ENCODE measurements at regions not wholly inside any gene's neighbourhood (a gene's known extent, or its start where the extent isn't known, plus 50 kb on each side); places are given as distances from the start of the nearest gene placed in this dataset.

DNA sequence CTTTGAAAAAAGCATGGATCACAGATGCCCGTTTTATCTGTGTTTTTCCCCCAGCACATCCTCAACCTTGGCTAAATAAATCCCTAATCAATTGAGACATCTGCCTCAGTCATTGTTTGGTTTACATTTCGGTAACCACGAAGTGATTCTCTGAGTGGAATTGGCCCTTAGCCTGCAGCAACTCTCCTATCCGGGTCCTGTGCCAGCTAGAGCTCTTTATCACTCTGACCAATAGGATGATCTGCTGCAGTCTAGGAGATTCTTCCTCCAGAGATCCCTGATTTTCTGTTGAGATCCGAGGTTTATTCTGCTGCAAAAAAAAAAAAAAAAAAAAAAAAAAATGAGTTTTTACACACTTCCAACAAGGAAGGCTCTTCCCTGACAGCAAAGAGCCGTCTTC is 137.3 kb downstream of the KCNA4 start:
- no peak overlapping the region for H3K27ac ChIP-seq (ENCODE audit: low read depth in 2 of 2, low read length in 1 of 2)
- no peaks in the 10 kb centered on the region for H3K9me3 ChIP-seq (ENCODE audit: control insufficient read depth in 2 of 2, insufficient read depth in 1 of 2, low read depth in 1 of 2, low read length in 1 of 2)
- no peaks in the 10 kb centered on the region for H3K4me1 ChIP-seq (ENCODE audit: control insufficient read depth in 2 of 2, insufficient read depth in 2 of 2, low read length in 1 of 2)
- 60% methylated on average over 6 of the region's 6 CpGs for WGBS, 2 donors
- no peak overlapping the region for H3K4me3 ChIP-seq (ENCODE audit: low read depth in 1 of 2, low read length in 2 of 2)
- no peaks in the 10 kb centered on the region for H3K27me3 ChIP-seq (ENCODE audit: control insufficient read depth in 1 of 2, insufficient read depth in 2 of 2, low read length in 2 of 2)
- H3K36me3 ChIP-seq (ENCODE audit: control insufficient read depth in 2 of 2, insufficient read depth in 2 of 2, low read length in 1 of 2) = no peaks in the 10 kb centered on the region

DNA sequence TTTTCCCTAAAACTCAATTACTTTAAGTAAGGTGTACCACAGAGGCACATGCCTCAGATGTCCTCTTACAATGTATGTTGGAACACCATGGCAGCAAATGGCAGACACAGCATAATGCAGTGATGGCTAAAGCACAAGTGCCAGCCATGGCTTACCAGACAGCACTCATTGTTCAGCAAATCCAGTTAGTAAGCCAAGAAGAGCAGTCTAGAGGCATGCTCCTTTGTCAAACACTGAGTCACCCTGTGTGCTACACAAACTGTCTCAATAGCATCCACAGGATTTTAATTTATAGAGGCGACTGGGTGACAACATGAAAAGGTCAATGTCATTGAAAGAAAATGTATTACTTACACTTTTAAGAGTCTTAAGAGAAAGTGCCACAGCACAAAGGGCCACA is 140.6 kb downstream of the KCNA4 start:
- WGBS, 2 donors = 39 to 77% methylated on average over 1 of the region's 1 CpG
- no peaks in the 10 kb centered on the region for H3K27me3 ChIP-seq (ENCODE audit: control insufficient read depth in 1 of 2, insufficient read depth in 2 of 2, low read length in 2 of 2)
- no peaks in the 10 kb centered on the region for H3K4me1 ChIP-seq (ENCODE audit: control insufficient read depth in 2 of 2, insufficient read depth in 2 of 2, low read length in 1 of 2)
- no peak overlapping the region for H3K27ac ChIP-seq (ENCODE audit: low read depth in 2 of 2, low read length in 1 of 2)
- H3K36me3 ChIP-seq (ENCODE audit: control insufficient read depth in 2 of 2, insufficient read depth in 2 of 2, low read length in 1 of 2) = no peaks in the 10 kb centered on the region
- no peak overlapping the region for H3K4me3 ChIP-seq (ENCODE audit: low read depth in 1 of 2, low read length in 2 of 2)
- H3K9me3 ChIP-seq (ENCODE audit: control insufficient read depth in 2 of 2, insufficient read depth in 1 of 2, low read depth in 1 of 2, low read length in 1 of 2) = no peaks in the 10 kb centered on the region

DNA sequence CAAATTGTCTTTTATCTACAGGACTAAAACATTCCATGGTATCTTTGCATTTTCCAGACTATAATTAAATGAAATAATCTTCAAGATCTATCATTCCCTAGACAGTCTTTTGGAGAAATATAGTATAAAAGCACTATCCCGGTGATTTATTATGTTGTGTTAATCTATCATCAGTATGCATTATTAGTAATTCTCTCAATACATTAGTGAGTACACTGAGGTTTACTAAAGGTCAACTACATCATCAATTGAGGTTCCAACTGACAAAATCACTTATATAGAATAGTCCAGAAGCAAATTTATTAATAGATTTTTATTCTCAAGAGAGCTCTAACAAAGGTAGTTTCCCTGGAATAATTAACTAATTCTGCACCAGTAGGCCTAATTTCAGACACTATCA is 169.6 kb downstream of the KCNA4 start:
- H3K27me3 ChIP-seq (ENCODE audit: control insufficient read depth in 1 of 2, insufficient read depth in 2 of 2, low read length in 2 of 2) = no peaks in the 10 kb centered on the region
- H3K4me1 ChIP-seq (ENCODE audit: control insufficient read depth in 2 of 2, insufficient read depth in 2 of 2, low read length in 1 of 2) = no peaks in the 10 kb centered on the region
- no peaks in the 10 kb centered on the region for H3K36me3 ChIP-seq (ENCODE audit: control insufficient read depth in 2 of 2, insufficient read depth in 2 of 2, low read length in 1 of 2)
- WGBS, 2 donors = 86 to 94% methylated on average over 1 of the region's 1 CpG
- no peak overlapping the region for H3K27ac ChIP-seq (ENCODE audit: low read depth in 2 of 2, low read length in 1 of 2)
- no peak overlapping the region for H3K4me3 ChIP-seq (ENCODE audit: low read depth in 1 of 2, low read length in 2 of 2)
- H3K9me3 ChIP-seq (ENCODE audit: control insufficient read depth in 2 of 2, insufficient read depth in 1 of 2, low read depth in 1 of 2, low read length in 1 of 2) = no peaks in the 10 kb centered on the region

DNA sequence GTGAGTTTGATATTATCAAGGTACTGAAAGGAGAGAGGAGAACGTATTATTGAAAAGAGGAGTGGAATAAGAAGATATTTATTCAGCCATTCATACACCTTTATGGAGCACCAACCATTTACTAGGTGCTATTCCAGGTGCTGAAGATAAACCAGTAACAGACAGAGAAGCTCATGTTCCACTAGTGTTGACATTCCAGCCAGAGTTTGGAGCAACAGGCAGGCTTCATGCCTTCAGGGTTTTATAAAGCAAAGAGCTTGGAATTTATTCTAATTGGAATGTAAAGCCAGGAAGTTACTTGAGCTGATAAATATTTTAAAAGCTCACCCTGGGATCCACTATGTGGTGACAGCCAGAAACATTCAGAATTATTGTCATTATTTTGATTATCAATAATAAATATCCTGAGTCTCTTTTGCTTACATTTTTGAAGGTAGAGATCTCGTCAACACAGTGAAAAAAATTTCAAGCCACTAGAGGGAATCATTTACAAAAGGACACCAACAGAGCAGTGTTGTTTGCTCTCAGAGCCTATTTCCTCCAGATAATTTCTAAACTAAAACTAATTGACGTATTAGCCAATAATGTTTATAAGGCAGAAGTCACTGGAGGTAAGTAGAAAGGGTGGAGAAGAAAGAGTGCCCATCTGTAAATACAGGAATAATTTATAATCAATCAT is 172.0 kb downstream of the KCNA4 start:
- Histone ChIP-seq H3K9me3 (ENCODE audit: control insufficient read depth in 2 of 2, insufficient read depth in 1 of 2, low read depth in 1 of 2, low read length in 1 of 2) (no peaks in the 10 kb centered on the region), H3K27ac (ENCODE audit: low read depth in 2 of 2, low read length in 1 of 2) (no peak overlapping the region), H3K4me3 (ENCODE audit: low read depth in 1 of 2, low read length in 2 of 2) (no peak overlapping the region), H3K27me3 (ENCODE audit: control insufficient read depth in 1 of 2, insufficient read depth in 2 of 2, low read length in 2 of 2) (no peaks in the 10 kb centered on the region), H3K36me3 (ENCODE audit: control insufficient read depth in 2 of 2, insufficient read depth in 2 of 2, low read length in 1 of 2) (no peaks in the 10 kb centered on the region), H3K4me1 (ENCODE audit: control insufficient read depth in 2 of 2, insufficient read depth in 2 of 2, low read length in 1 of 2) (no peaks in the 10 kb centered on the region)
- WGBS, 2 donors = 41 to 44% methylated on average over 3 of the region's 3 CpGs

DNA sequence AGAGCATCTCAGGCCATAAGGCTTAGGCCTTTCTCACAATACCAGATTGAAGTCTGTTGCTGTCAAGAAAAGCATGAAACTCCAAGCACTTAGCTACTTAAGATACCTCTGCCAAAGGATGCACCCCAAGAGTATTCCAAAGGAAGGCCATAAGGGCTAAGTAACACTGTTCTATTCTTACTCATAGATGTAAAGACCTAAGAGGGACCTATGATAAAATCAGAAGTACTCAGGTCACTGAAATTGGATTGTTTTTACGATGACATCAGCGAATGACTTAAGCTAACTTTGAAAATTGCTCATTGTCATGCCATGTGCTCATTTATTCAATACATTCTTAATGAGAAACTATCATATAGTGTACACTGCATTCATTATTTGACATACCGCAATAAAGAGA is 172.8 kb downstream of the KCNA4 start:
- Histone ChIP-seq H3K4me1 (ENCODE audit: control insufficient read depth in 2 of 2, insufficient read depth in 2 of 2, low read length in 1 of 2) (no peaks in the 10 kb centered on the region), H3K36me3 (ENCODE audit: control insufficient read depth in 2 of 2, insufficient read depth in 2 of 2, low read length in 1 of 2) (no peaks in the 10 kb centered on the region), H3K27ac (ENCODE audit: low read depth in 2 of 2, low read length in 1 of 2) (no peak overlapping the region), H3K9me3 (ENCODE audit: control insufficient read depth in 2 of 2, insufficient read depth in 1 of 2, low read depth in 1 of 2, low read length in 1 of 2) (no peaks in the 10 kb centered on the region), H3K27me3 (ENCODE audit: control insufficient read depth in 1 of 2, insufficient read depth in 2 of 2, low read length in 2 of 2) (no peaks in the 10 kb centered on the region), H3K4me3 (ENCODE audit: low read depth in 1 of 2, low read length in 2 of 2) (no peak overlapping the region)
- 81 to 86% methylated on average over 3 of the region's 3 CpGs for WGBS, 2 donors

DNA sequence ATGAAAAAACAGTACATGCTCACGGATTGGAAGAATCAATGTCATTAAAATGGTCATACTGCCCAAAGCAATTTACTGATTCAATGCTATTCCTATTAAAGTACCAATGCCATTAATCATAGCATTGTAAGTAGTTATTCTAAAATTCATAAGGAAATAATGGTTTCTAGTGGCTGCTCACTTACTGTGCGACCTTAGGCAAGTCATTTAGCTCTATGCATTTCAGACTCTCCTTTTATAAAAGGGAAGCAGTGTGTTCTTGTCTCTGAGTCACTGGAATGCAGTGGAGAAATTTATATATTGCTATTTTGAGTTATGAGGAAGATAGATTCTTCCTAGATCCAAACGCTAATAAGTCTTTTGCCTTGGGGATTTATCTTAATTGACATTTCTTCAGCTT is 174.8 kb downstream of the KCNA4 start:
- Histone ChIP-seq H3K9me3 (ENCODE audit: control insufficient read depth in 2 of 2, insufficient read depth in 1 of 2, low read depth in 1 of 2, low read length in 1 of 2) (no peaks in the 10 kb centered on the region), H3K27ac (ENCODE audit: low read depth in 2 of 2, low read length in 1 of 2) (no peak overlapping the region), H3K4me3 (ENCODE audit: low read depth in 1 of 2, low read length in 2 of 2) (no peak overlapping the region), H3K36me3 (ENCODE audit: control insufficient read depth in 2 of 2, insufficient read depth in 2 of 2, low read length in 1 of 2) (no peaks in the 10 kb centered on the region), H3K4me1 (ENCODE audit: control insufficient read depth in 2 of 2, insufficient read depth in 2 of 2, low read length in 1 of 2) (no peaks in the 10 kb centered on the region), H3K27me3 (ENCODE audit: control insufficient read depth in 1 of 2, insufficient read depth in 2 of 2, low read length in 2 of 2) (no peaks in the 10 kb centered on the region)
- 75 to 76% methylated on average over 3 of the region's 3 CpGs for WGBS, 2 donors

DNA sequence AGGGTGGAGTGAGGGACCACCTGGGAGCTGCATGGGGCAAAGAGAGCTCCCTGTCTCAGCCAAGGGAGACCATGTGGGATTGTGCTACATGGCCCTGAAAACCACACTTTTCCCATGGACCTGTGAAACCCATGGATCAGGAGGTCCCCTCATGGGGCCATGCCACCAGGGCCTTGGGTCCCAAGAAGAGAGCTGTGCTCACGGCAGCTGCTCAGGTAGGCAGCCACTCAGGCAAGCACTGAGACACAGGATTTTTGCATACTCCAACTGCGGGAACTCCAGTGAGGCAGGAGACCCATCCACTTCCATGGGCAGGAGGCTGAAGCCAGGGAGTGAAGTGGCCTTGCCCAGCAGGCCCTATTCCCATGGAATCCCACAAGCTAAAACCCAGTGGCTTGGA is 190.0 kb downstream of the KCNA4 start:
- Histone ChIP-seq H3K9me3 (ENCODE audit: control insufficient read depth in 2 of 2, insufficient read depth in 1 of 2, low read depth in 1 of 2, low read length in 1 of 2) (peaks cover 2 to 3% of the 10 kb centered on the region in 2 donors), H3K27me3 (ENCODE audit: control insufficient read depth in 1 of 2, insufficient read depth in 2 of 2, low read length in 2 of 2) (no peaks in the 10 kb centered on the region), H3K4me1 (ENCODE audit: control insufficient read depth in 2 of 2, insufficient read depth in 2 of 2, low read length in 1 of 2) (no peaks in the 10 kb centered on the region), H3K4me3 (ENCODE audit: low read depth in 1 of 2, low read length in 2 of 2) (no peak overlapping the region), H3K36me3 (ENCODE audit: control insufficient read depth in 2 of 2, insufficient read depth in 2 of 2, low read length in 1 of 2) (no peaks in the 10 kb centered on the region), H3K27ac (ENCODE audit: low read depth in 2 of 2, low read length in 1 of 2) (no peak overlapping the region)
- WGBS, 2 donors = 83 to 89% methylated on average over 2 of the region's 2 CpGs

DNA sequence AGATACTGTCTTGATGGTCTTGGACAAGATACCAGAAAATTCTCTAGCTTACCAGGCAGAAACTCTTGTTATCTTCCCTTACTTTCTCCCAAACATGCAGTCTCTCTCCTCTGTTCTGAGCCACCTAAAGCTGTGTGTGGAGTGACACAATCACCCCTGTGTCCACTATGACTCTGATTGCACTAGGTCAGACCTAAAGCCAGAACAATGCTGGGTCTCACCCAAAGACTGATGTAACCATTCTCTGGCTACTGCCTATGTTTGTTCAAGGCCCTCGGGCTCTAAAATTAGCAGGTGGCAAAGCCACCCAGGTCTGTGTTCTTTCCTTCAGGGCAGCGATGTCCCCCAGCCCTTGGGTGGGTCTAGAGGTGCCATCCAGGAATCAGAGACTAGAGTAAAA is 200.5 kb downstream of the KCNA4 start:
- WGBS, 2 donors = 71 to 83% methylated on average over 2 of the region's 2 CpGs
- peaks cover 2 to 4% of the 10 kb centered on the region in 2 donors for H3K9me3 ChIP-seq (ENCODE audit: control insufficient read depth in 2 of 2, insufficient read depth in 1 of 2, low read depth in 1 of 2, low read length in 1 of 2)
- no peak overlapping the region for H3K4me3 ChIP-seq (ENCODE audit: low read depth in 1 of 2, low read length in 2 of 2)
- H3K4me1 ChIP-seq (ENCODE audit: control insufficient read depth in 2 of 2, insufficient read depth in 2 of 2, low read length in 1 of 2) = no peaks in the 10 kb centered on the region
- H3K36me3 ChIP-seq (ENCODE audit: control insufficient read depth in 2 of 2, insufficient read depth in 2 of 2, low read length in 1 of 2) = no peaks in the 10 kb centered on the region
- no peaks in the 10 kb centered on the region for H3K27me3 ChIP-seq (ENCODE audit: control insufficient read depth in 1 of 2, insufficient read depth in 2 of 2, low read length in 2 of 2)
- H3K27ac ChIP-seq (ENCODE audit: low read depth in 2 of 2, low read length in 1 of 2) = no peak overlapping the region

DNA sequence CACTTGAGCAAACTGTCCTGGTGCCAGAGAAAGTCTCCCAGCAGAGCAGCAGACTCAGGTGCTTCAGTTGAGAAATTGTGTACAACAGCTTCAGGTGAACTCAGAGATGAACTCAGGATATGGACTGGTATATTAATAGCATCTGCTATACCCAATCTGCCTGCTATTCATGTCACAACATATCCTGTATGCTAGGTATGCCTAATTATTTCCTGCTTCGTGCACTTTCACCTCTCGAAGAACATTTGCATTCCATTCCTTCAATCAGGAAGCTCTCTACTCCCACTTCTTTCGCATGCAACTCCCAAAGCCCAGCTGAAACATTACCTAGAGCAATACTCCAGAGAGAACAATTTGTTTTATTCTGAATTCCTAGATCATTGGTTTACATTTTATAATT is 207.7 kb downstream of the KCNA4 start:
- Histone ChIP-seq H3K27me3 (ENCODE audit: control insufficient read depth in 1 of 2, insufficient read depth in 2 of 2, low read length in 2 of 2) (no peaks in the 10 kb centered on the region), H3K9me3 (ENCODE audit: control insufficient read depth in 2 of 2, insufficient read depth in 1 of 2, low read depth in 1 of 2, low read length in 1 of 2) (no peaks in the 10 kb centered on the region), H3K36me3 (ENCODE audit: control insufficient read depth in 2 of 2, insufficient read depth in 2 of 2, low read length in 1 of 2) (no peaks in the 10 kb centered on the region), H3K4me3 (ENCODE audit: low read depth in 1 of 2, low read length in 2 of 2) (no peak overlapping the region), H3K4me1 (ENCODE audit: control insufficient read depth in 2 of 2, insufficient read depth in 2 of 2, low read length in 1 of 2) (no peaks in the 10 kb centered on the region), H3K27ac (ENCODE audit: low read depth in 2 of 2, low read length in 1 of 2) (no peak overlapping the region)
- 54 to 63% methylated on average over 3 of the region's 3 CpGs for WGBS, 2 donors

DNA sequence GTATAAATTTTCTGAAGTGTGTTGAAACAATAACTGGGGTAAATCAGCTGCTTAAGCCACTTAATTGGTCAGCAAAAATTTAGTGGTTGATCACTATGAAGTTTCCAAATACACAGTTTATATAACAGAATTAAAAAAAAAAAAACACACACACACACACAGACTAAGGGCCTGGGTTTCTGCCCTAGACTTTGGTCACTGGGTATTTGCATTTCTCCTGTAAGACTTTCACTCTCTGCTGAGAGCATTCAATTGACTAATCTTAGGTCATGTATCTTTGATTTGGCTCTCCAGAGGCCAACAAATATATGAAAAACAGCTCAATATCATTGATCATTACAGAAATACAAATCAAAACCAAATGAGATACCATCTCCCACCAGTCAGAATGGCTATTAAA is 214.3 kb downstream of the KCNA4 start:
- Histone ChIP-seq H3K36me3 (ENCODE audit: control insufficient read depth in 2 of 2, insufficient read depth in 2 of 2, low read length in 1 of 2) (no peaks in the 10 kb centered on the region), H3K4me3 (ENCODE audit: low read depth in 1 of 2, low read length in 2 of 2) (no peak overlapping the region), H3K9me3 (ENCODE audit: control insufficient read depth in 2 of 2, insufficient read depth in 1 of 2, low read depth in 1 of 2, low read length in 1 of 2) (no peaks in the 10 kb centered on the region), H3K4me1 (ENCODE audit: control insufficient read depth in 2 of 2, insufficient read depth in 2 of 2, low read length in 1 of 2) (no peaks in the 10 kb centered on the region), H3K27ac (ENCODE audit: low read depth in 2 of 2, low read length in 1 of 2) (no peak overlapping the region), H3K27me3 (ENCODE audit: control insufficient read depth in 1 of 2, insufficient read depth in 2 of 2, low read length in 2 of 2) (no peaks in the 10 kb centered on the region)

Data from esophagus (tissue), 2 donors.